Heart right ventricle (tissue), 16 donors: ENCODE measurements at regions not wholly inside any gene's neighbourhood (a gene's known extent, or its start where the extent isn't known, plus 50 kb on each side); places are given as distances from the start of the nearest gene placed in this dataset.
"Not testable (repeated sequence)": the region's sequence is repeated elsewhere in the genome, so short reads cannot be mapped to it uniquely, and the experiment has no call there.

Source experiments
- ATAC-seq, 8 donors: fragments of 200-7000 bp; cut with Tn5 transposase; one replicate each; pipeline ENCODE4 v1.9.1; 2020; ENCODE audit warnings: mild to moderate bottlenecking in 8 of 8, moderate library complexity in 8 of 8, moderate number of reproducible peaks in 1 of 8
- DNase-seq, 2 donors: peaks; one replicate each; pipeline ENCODE4 v3.0.0-alpha.2; 2020
- H3K27ac ChIP-seq, 10 donors: fragments of 200-600 bp; sonication (generic) in 2 of 10; one replicate each; pipeline versions ENCODE4 v1.5.0 to v1.8.0; 2020 to 2022; ENCODE audit warnings: mild to moderate bottlenecking in 3 of 10
- H3K27me3 ChIP-seq, 7 donors: fragments of 200-600 bp; one replicate each; pipeline ENCODE4 v1.8.0; 2021 to 2022; ENCODE audit warnings: mild to moderate bottlenecking in 2 of 7
- H3K36me3 ChIP-seq, 9 donors: fragments of 200-600 bp; sonication (generic) in 1 of 9; one replicate each; pipeline versions ENCODE4 v1.5.0 to v1.8.0; 2020 to 2022; ENCODE audit warnings: mild to moderate bottlenecking in 2 of 9
- H3K4me1 ChIP-seq, 9 donors: fragments of 200-600 bp; sonication (generic) in 1 of 9; one replicate each; pipeline versions ENCODE4 v1.5.0 to v1.8.0; 2020 to 2022; ENCODE audit warnings: mild to moderate bottlenecking in 4 of 9
- H3K4me3 ChIP-seq, 10 donors: fragments of 200-600 bp; sonication (generic) in 2 of 10; one replicate each; pipeline versions ENCODE4 v1.5.0 to v1.8.0; 2020 to 2022; ENCODE audit warnings: mild to moderate bottlenecking in 7 of 10, moderate library complexity in 2 of 10
- H3K9me3 ChIP-seq, 11 donors: fragments of 200-600 bp in 10 of 11; sonication (generic) in 2 of 11; one replicate each; pipeline versions ENCODE4 v1.5.0 to v1.8.0; 2013 to 2022; ENCODE audit warnings: mild to moderate bottlenecking in 2 of 11, control low read depth in 1 of 11, moderate library complexity in 1 of 11
- WGBS, 2 donors: extraction: QIAGEN DNeasy Blood & Tissue Kit; methylation state at CpG; one replicate each; pipeline ENCODE4 v1.1.7; 2013; ENCODE audit warnings: inconsistent platforms in 1 of 2; 5-methylcytosine and 5-hydroxymethylcytosine counted together
- intact Hi-C, 10 donors: fragments of 100-400 bp; cut with DNase I; formaldehyde crosslinking; loops; one replicate each; pipeline versions ENCODE4 v1.11.1 to v1.14.2; 2022
- TF ChIP-seq, protein P1 (sequence below), 9 donors: fragments of 200-600 bp; sonication (generic) in 2 of 9; IDR thresholded peaks; one replicate each; pipeline versions ENCODE4 v1.5.0 to v1.8.0; 2021 to 2022; ENCODE audit warnings: antibody characterized with exemption in 9 of 9, mild to moderate bottlenecking in 5 of 9, moderate library complexity in 1 of 9
- donor health status: Arrhythmogenic right ventricular cardiomyopathy.
- donor health status: ischemic (EF 13 %, LVEDD 7.1; RV severe dilation, severe dysfunction).
- donor health status: healthy with polysubstance abuse.
- donor health status: DM: no; HTN: yes; CAD: no.
- donor health status: DM: no; HTN: no; CAD: no.
- donor health status: ischemic (EF 25% LVEDD 6.9; RV normal size, moderate dysfunction).
- donor health status: ischemic (EF 25% LVEDD 5.7; RV mildly dilated, moderate dysfunction).
- donor health status: healthy.
- donor health status: DM: yes; HTN: yes; CAD: no.
- donor health status: Ischemic cardiomyopathy.
- donor health status: ischemic (EF 35%, LVEDD 5.7; RV mildly dilated, moderate dysfunction).
- donor health status: nonischemic (EF 11% LVEDD 7.7; RV severe dilation, severe dysfunction).
- donor health status: DM: yes; HTN: yes; CAD: no.
- donor health status: PGD.
- donor health status: ischemic (EF 29% LVEDD 5.4; RV normal size, mild dysfunction).
- donor health status: nonischemic (EF 23%, LVEDD 6.1; RV moderate dilation, normal function).

DNA sequence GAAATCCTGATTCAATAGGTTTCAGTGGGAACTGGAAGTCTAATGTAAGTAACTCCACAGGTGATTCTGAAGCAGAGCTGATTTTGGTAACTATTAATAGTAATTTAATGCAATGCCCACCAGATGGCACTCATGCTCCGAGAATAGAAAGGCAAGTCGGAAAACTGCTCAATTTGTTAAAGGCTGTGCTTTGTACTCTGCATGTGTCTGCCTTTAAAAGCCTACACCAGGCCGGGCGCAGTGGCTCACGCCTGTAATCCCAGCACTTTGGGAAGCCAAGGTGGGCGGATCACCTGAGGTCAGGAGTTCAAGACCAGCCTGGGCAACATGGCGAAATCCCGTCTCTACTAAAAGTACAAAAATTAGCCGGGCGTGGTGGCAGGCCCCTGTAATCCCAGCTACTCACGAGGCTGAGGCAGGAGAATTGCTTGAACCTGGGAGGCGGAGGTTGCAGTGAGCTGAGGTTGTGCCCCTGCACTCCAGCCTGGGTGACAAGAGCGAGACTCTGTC, 80.1 kb downstream of the OR13A1 start:
- TF ChIP-seq, protein P1, sequence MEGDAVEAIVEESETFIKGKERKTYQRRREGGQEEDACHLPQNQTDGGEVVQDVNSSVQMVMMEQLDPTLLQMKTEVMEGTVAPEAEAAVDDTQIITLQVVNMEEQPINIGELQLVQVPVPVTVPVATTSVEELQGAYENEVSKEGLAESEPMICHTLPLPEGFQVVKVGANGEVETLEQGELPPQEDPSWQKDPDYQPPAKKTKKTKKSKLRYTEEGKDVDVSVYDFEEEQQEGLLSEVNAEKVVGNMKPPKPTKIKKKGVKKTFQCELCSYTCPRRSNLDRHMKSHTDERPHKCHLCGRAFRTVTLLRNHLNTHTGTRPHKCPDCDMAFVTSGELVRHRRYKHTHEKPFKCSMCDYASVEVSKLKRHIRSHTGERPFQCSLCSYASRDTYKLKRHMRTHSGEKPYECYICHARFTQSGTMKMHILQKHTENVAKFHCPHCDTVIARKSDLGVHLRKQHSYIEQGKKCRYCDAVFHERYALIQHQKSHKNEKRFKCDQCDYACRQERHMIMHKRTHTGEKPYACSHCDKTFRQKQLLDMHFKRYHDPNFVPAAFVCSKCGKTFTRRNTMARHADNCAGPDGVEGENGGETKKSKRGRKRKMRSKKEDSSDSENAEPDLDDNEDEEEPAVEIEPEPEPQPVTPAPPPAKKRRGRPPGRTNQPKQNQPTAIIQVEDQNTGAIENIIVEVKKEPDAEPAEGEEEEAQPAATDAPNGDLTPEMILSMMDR (IDR thresholded peaks at IDR 0.05), result peak; percentile 35 to 72 (median 65)
- not testable (repeated sequence) for H3K4me3 ChIP-seq, H3K27ac ChIP-seq, H3K36me3 ChIP-seq, H3K9me3 ChIP-seq
- DNase-seq (peak; percentile 16 to 70), ATAC-seq (peak in 6 of 8 donors; percentile 69 to 81 (median 72))
- peaks cover 0 to 16% (median 0%) of the 10 kb centered on the region in 7 donors for H3K27me3 ChIP-seq
- intact Hi-C loops, result loop anchor here in 2 of 10 donors (10.0 kb wide), 2 partner anchors 231 to 301 kb away; partner anchors contain the start of gene ZNF22 (in 2 of the 2)
- peaks cover 0 to 14% (median 0%) of the 10 kb centered on the region in 9 donors for H3K4me1 ChIP-seq
- 45 to 48% methylated on average over 13 of the region's 13 CpGs for WGBS, 2 donors

GRCh38 chr10:45235798-45236220, 79.6 kb downstream of the OR13A1 start:
- Histone ChIP-seq H3K27ac (no peak overlapping the region), H3K4me3 (no peak overlapping the region), H3K4me1 (peaks cover 0 to 14% (median 0%) of the 10 kb centered on the region in 9 donors), H3K9me3 (no peaks in the 10 kb centered on the region), H3K36me3 (no peaks in the 10 kb centered on the region), H3K27me3 (peaks cover 0 to 16% (median 0%) of the 10 kb centered on the region in 7 donors)
- no peak for DNase-seq
- intact Hi-C loops, result loop anchor here in 2 of 10 donors (10.0 kb wide), 2 partner anchors 231 to 301 kb away; partner anchors contain the start of gene ZNF22 (in 2 of the 2)
- peak in 1 of 8 donors; percentile 58 for ATAC-seq
- TF ChIP-seq, protein P1 (IDR thresholded peaks at IDR 0.05), result no peak
- 67 to 78% methylated on average over 7 of the region's 7 CpGs for WGBS, 2 donors

DNA sequence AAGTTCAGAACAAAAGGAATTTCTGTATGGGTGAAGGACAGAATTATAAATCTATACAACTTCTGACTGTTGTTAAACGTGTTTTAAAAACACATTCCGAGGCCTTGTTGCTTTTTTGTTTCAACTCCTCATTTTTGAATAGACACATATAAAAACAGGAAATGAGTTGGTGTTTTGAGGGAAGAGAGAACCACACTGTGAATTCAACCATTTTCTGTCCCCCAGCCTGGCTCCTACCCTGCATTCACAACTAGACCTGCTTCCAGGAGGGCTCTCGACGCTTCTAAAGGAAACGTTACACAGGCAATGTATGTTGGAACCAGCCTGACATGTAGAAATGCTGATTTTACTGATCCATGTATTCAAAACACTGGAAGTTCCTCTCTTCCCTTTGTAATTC, 76.5 kb downstream of the OR13A1 start:
- TF ChIP-seq, protein P1 (IDR thresholded peaks at IDR 0.05), result no peak
- Histone ChIP-seq H3K27me3 (peaks cover 0 to 10% (median 0%) of the 10 kb centered on the region in 7 donors), H3K4me3 (no peak overlapping the region), H3K4me1 (peaks cover 0 to 14% (median 0%) of the 10 kb centered on the region in 9 donors), H3K36me3 (no peaks in the 10 kb centered on the region), H3K9me3 (no peaks in the 10 kb centered on the region), H3K27ac (no peak overlapping the region)
- intact Hi-C loops, result loop anchor here in 2 of 10 donors (10.0 kb wide), 2 partner anchors 234 to 304 kb away; partner anchors contain the start of gene ZNF22 (in 2 of the 2)
- 73 to 81% methylated on average over 5 of the region's 5 CpGs for WGBS, 2 donors
- no peak for DNase-seq
- ATAC-seq, result no peak

GRCh38 chr10:45239642-45240041, 75.8 kb downstream of the OR13A1 start:
- Histone ChIP-seq H3K4me1 (peaks cover 0 to 14% (median 0%) of the 10 kb centered on the region in 9 donors), H3K9me3 (no peaks in the 10 kb centered on the region), H3K27me3 (peaks cover 0 to 10% (median 0%) of the 10 kb centered on the region in 7 donors), H3K27ac (no peak overlapping the region), H3K4me3 (no peak overlapping the region), H3K36me3 (no peaks in the 10 kb centered on the region)
- intact Hi-C loops, result loop anchor here in 5 of 10 donors (10.0 kb wide), 5 partner anchors 65 to 575 kb away; partner anchors contain the start of gene ZNF22 (in 2 of the 5)
- TF ChIP-seq, protein P1 (IDR thresholded peaks at IDR 0.05), result no peak
- WGBS, 2 donors, result 64 to 72% methylated on average over 11 of the region's 11 CpGs
- no peak for DNase-seq
- no peak for ATAC-seq
